IPS-NIHi7 (cell line): ENCODE measurements at regions not wholly inside any gene's neighbourhood (a gene's known extent, or its start where the extent isn't known, plus 50 kb on each side); places are given as distances from the start of the nearest gene placed in this dataset.

Experiments used
- DNase-seq: peaks from one replicate; pipeline ENCODE4 v3.0.0; 2012; ENCODE audit warnings: mixed read lengths; ENCODE audit errors: extremely low spot score

DNA sequence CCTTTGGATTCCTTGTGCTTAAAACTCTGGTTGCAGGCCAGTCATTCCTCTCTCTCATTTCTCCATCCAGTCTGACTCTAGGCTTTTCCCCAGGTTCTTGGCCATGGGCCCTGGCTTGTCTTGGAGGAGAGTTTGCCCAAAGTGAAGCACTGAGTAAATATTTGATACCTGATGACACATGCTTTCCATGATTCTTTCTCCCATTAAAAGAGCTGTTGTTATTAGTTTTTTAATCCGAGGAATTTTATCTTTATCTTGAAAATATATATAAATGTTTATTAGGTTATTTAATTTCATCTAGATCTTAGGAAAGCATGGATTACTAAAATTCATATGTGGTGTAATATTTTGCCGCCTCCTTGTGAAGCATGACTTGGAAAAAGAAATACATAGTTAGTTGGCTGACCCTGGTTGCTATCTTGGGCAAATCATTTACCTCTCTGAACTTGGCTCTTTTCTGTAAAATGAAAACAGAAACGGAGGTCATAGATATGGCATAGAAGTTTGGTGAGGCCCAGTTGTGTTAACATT is 650.1 kb downstream of the SLC4A3 start:
- DNase-seq, result no peak

DNA sequence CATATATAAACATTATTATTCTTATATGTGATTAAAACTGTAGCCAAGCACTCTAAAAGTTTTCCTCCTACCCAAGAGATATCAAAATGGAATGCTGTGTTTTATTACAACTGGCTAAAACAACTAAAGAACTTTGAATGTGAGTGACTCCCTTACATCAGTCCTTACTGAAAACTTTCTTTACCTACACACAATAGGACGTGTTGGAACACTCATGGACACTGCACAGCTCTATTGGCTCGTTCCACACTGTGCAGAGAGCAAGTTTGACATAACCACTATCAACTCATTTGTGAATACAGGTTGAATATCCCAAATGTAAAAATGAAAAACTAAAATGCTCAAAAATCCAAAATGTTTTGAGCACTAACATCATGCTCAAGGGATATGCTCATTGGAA is 650.6 kb downstream of the SLC4A3 start:
- no peak for DNase-seq

DNA sequence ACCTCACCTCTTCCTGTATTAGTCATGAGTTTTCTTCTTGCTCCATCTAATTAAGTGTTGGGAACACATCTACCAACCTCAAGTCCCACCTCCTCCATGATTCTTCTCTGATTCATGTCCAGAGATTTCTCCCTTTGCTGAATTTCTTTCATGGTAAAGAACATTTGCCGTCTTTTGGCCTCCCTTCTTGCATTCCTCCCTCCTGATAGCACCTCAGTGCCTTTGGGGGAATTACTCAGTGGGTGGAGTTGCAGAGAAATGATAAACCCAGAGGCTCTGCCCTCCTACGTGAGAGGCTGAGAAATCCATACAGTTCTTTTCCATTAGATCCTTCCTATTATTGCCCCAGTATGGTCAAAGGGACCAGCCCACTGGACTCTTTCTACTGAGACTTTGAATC is 651.9 kb downstream of the SLC4A3 start:
- no peak for DNase-seq

DNA sequence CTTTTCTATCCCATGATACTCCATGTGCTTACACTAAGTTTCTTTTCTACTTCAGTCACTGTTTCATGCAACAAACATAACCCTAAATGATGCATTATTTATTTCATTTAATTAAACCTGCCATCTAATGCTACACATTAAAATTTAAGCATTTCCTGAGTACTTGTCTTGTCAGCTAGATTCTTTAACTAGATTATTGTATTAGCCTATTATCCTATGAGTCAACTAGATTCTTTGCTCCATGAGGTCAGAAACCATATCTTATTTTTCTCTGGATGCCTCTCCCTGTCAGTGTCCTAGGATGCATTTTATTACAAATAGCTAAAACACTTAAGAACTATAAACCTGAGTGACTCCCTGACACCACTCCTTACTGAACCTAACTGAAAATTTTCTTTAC is 652.4 kb downstream of the SLC4A3 start:
- DNase-seq, result no peak

DNA sequence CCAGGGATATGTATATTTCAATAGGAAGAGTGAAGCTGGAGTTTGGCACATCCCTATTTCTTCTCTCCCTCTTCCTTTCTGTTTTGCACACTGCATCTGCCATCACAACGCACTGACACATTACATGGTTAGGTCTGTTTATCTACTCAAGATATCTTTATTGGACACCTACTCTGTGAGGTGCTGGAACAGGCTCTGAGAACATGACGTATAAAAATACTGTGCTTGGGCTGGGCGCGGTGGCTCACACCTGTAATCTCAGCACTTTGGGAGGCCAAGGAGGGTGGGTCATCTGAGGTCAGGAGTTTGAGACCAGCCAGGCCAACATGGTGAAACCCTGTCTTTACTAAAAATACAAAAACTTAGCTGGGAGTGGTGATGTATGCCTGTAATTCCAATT is 653.3 kb downstream of the SLC4A3 start:
- no peak for DNase-seq

DNA sequence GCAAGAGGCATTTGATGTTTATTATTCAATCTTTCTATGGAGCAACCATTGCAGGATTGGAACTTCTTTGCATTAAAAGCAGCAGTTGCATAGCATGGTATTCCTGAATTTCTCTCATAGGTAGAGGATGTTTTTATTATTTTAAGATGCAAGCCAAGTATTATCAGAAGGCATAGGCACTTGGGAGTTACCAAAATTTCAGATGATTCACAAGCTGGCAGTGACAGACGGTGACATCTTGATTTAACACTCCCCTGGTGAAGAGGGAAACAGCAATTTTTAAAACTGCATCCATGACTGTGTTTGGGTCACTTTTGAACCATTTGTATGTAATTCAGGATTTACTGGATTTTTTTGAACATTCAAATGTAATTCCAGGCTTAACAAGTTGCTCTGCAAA is 654.3 kb downstream of the SLC4A3 start:
- no peak for DNase-seq

DNA sequence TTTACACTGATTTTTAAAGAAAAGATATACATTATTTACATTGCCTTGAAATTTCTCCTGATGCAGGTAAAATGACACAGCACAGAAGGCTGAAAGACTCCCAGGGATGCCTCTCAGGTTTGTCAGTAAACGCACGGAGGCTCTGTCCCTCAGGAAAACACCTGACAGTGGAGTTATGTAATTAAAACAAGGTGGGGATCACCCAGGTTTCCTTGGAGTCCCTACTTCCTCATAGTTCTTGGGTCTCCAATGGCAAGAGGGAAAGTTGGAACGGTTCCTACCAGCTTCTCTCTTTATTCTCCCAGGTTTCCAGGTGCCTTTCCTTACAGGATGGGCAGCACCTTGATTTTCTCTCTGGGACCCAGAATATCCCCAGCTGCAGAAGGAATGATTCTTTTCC is 654.8 kb downstream of the SLC4A3 start:
- no peak for DNase-seq

DNA sequence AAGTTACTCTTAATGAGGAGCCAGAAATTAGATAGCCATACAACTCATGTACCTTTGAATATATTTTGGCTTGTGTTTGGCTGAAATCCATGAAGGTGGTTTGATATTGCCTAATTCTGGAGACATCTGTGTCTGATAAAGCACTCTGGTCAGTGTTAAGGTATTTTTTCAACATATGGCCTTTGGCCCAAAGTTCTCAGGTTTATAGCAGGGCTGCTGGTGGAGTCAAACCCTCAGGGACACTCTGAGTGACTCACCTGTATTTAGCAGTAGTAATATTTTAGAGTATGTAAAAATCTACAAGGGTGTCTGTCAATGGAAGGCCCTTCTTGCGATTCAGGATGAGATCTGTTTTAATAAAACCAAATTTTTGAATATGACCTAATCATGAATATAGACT is 666.5 kb downstream of the SLC4A3 start:
- no peak for DNase-seq

DNA sequence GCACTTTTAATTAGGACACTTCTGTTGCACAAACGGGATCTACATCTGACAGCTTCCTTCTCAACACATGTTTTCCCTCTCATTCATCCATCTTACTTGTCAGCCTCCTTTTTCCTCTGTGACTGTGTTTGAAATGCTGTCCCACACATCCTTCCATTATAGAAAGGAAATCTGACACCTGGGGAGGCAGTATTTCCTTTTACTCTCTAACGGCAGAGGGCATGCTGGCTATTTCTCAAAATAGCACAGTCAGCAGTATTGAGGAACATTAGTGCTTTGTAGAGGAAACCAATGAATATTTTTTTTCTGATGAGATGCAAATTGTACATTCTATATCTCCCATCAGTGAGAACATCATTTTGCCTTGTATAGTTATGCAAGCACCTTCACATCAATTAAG is 668.7 kb downstream of the SLC4A3 start:
- DNase-seq, result no peak

DNA sequence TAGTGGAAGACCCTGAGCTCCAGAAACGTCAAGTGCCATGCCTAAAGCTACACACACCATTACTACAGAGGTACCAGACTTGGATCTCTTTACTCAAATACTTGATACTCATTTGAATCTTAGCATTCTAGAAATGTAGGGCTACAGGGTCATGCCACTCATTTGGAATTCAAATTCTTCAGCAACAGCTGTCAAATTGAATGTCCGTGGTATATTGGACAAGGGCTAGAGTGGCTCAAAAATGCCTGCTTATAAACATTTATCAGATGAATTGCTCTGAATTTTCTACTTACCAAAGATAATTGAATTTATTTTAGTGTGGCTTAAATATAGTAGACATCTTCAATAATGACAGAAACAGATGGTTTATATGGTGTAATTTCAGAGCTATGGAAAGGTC is 669.7 kb downstream of the SLC4A3 start:
- no peak for DNase-seq

DNA sequence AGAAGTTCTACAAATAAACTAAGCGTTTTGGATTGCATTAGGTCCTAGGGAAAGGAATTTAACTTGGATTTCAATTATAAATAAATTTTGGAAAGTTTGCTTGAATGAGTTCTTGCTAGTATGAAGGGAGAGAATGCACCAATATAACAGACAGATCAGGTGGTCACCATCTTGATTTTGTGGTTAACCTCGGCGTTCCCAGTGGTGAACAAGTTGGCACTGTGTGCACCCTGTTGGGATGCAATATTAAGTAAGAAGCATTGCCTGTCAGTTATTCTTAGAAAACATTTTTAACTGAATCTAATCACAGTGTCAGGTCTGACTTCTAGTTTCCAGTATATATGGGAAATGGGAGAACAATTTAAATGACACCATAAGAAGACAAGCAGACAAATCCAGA is 673.4 kb downstream of the SLC4A3 start:
- DNase-seq, result no peak

DNA sequence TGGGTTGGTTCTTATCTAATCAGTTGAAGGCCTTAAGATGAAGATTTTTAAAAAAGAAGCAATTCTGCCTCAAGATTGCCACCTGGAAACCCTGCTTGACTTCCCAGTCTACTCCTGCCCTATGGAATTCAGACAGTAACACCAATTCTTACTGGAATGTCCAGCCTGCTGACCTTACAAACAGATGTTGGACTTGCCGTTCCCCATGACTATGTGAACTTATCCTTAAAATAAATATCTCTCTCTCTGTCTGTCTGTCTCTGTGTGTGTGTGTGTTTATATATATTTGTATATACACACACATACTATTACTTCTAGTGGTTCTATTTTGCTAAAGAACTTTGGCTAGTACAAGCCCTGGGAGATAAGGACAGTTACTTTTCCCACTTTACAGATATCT is 675.3 kb downstream of the SLC4A3 start:
- no peak for DNase-seq

DNA sequence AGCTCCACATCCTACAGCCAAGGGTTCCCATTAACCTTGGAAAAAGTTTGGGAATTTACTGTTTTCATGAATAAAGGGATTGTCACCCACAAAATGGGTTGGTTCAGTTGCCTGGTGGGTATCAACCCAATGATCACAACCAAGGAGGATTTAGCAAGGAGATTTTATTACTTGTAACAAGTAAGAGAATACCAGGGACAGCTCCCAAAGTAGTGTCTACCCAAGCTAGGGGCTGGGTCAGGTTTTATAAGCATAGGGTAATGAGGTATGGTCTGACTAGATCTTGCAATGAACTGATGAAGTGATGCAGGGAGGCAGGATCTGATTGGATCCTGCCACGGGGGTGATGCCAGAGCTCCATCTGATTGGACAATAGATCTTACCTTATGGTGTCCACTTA is 681.8 kb downstream of the SLC4A3 start:
- DNase-seq, result no peak

DNA sequence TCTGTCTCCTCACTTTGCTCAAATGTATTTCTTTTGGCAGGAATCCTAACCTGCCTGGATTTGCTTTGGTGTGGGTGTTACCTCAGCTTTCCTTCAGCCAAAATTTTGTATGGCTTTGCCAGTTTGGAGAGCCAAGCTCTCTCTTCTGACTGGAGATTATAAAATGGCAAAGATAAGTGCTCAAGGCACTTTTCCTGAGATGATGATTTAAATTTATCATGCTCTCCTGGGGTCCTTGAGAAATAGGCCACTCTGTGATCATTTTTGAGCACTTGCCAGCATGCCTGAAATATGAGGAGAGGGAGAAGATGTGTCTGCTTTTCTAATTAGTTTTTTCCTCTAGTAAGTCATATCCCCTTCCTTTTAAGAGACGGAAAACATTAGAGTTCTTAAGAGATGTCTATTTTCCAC is 683.0 kb downstream of the SLC4A3 start:
- DNase-seq, result no peak

DNA sequence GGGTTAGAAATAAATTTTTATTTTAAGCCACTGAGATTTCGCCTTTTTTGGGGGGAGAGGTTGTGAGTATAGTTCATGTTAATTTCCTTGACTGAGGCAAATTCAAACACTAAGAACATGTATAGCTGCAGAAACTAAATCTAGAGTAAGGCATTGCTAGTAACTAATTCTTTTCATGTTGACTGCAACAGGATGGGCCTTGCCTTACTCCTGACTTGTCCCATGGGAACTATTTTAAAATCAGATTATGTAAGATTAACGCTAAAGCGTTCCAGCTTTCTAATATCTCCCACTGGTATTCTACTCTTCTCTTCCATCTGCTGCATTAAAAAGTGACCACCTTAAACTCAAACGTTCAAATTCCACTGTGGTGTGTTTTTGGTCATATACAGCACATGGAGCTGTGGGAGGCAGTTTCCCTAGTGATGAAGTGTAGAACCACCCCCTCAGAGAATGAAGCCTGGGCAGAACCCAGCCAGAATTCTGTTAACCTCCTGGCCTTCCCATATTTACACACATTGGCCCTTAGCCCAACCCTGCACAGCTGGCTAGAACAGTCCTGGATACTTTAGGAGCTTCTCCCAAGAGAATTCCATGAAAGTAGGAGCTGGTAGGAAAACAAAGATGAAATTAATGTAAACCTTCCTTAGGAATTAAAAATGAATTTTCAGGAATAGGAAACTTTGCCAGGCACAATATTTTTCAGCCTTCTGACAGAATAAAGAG is 687.8 kb downstream of the SLC4A3 start:
- DNase-seq, result no peak

DNA sequence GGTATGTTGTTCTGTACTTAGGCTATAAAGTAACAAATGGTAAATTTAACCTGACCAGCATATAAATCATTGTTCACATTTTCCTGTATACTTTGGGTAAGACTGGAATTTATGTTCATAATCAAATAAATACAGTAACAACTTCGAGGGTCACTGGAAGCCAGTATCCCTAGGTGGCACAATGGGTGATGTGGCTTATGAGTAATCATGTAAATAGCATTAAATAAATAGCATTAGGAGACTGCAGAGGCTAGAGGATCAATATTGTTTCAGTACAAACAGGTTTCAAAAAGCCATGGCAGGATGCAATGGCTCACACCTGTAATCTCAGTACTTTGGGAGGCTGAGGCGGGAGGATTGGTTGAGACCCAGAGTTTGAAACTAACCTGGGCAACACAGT is 690.6 kb downstream of the SLC4A3 start:
- DNase-seq, result no peak

DNA sequence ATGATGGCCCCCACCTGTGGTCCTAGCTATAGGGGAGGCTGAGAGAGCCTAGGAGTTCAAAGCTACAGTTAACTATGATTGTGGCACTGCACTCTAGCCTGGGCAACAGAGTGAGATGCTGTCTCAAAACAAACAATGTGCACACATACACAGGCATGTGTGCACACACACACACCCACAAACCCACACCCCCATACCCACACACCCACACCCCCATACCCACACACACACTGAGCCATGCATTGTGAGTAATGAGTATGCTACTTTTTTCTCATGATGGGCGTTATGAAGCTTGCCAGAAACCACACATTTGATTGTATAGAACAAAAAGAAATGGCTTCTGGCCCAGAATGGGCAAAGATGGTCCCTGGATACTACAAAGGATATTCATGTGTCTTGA is 691.1 kb downstream of the SLC4A3 start:
- DNase-seq, result no peak

DNA sequence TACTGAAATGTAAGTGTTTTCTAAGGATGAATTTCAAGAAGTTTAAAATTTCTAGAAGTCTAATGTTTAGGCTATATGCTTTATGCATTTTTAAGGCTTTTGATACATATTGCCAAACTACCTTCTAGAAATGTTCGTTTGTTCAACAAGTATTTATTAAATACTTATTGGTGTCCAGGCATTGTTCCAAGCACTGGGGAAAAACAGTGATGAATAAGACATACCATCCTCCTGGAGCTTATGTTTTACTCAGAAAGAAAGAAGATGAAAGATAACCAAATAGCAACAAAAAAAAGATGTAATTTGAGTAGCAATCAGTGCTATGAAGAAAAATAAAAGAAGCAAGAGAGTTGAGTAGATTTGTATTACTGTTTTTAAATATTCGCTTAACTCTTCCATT is 692.9 kb downstream of the SLC4A3 start:
- no peak for DNase-seq

DNA sequence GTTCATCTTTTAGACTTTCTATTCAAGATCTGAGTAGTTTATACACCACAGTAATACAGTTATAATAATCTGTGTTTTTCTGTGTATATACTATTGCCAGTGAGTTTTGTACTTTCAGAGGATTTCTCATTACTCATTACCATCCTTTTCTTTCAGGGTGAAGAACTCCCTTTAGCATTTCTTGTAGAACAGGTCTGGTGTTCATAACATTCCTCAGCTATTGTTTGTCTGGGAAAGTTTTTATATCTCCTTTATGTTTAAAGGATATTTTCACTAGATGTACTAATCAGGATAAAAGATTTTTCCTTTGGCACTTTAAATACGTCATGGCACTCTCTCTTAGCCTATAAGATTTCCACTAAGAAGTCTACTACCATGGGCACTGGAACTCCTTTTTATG is 705.5 kb downstream of the SLC4A3 start:
- DNase-seq, result no peak

DNA sequence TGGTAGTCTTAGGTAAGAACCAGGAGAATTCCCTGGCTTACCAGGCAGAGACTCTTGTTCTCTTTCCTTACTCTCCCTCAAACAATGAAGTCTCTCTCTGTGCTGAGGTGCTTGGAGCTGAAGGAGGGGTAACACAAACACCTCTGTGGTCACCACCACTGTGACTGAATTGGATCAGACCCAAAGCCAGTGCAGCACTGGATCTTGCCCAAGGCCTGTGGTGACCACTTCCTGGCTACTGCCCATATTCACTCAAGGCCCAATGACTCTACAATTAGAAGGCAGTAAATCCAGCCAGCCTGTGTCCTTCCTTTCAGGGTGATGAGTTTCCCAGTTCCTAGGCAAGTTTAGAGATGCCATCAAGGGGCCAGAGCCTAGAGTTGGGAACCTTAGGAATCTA is 706.8 kb downstream of the SLC4A3 start:
- no peak for DNase-seq

DNA sequence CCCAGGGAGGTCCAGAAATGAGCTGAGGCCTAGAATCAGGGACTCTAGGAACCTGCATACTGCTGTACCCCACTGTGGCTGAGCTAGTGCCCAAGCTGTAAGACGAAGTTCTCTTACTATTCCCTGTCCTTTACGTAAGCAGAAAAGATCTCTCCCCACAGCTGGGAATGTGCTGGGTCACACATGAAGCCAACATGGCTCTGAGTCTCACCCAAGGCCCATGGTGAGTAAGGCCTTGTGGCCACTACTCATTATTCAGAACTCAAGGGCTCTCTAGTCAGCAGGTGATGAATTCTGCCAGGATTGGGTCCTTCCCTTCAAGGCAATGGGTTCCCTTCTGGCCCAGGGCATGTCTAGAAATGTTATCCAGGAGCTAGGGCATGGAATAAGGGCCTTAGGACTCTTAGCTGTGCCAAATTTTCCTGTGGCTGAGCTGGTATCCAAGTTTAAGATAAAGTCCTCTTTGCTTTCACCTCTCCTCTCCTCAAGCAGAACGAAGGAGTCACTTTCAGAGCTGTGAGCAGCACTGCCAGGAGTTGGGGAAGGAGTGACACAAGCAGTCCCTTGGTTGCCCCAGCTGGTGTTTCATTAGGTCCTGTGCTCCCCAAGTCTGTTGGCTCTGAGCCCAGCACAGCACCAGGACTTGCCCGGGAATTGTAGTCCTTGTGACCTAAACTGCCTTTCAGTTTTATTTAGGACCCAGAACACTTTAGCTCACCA is 707.6 kb downstream of the SLC4A3 start:
- no peak for DNase-seq

DNA sequence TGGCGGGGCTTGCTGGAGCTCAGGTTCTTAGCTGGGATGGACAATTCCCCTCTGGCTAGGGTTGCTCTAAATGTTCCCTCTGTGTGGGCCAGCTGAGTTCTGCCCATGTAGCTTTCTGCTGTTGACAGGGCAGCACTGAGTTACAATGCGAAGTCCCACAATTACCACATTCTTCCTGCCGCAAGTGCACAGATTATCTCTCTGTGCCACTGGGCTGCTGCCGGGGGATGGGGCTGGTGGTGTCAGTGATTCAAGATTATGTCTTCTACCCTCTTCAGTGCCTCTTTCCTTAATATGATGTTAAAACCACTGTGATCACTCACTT is 708.1 kb downstream of the SLC4A3 start:
- DNase-seq, result no peak

DNA sequence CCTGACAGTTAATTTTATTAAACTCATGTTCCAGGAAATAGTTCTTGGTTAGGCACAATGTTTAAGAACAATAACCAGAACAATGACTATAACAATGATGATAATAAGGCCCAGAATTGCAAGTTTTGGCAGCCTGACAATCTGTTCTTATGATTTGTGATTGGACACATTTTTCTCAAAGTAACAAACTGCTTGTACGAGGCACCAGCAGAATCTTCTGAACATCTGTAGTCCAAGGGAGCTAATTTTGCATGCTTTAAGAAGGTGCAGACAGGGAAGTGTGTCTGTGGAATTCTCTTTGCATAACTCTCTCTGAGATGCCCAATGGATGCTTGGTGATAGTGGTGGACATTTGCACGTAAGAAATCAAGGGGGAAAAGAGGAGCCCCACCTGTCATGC is 709.3 kb downstream of the SLC4A3 start:
- no peak for DNase-seq
